ENCODE measurements at regions not wholly inside any gene's neighbourhood (a gene's known extent, or its start where the extent isn't known, plus 50 kb on each side); places are given as distances from the start of the nearest gene placed in this dataset.

- no peak for DNase-seq (ENCODE audit: low read depth)
These were observed 317.7 kb downstream of the MATN1 start for GRCh38 chr1:30405631-30406212.

DNA sequence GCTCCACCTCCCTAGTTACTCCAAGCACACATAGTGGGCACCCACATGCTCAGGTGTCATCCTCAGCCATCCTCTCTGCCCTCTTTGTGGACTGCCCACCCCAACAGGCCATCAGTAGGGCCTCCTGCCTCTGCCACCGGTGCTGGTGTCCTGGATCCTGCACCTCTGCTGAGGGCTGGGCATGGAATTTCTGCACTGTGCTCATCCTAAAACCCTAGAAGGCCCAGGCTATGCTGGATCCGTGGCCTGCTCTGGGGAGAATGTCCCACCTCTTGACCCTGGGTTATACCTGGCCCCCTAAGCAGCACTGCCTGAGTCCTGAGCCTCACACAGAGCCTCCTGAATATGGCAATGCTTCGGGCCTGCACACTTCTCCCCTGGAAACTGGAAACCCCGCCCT is 318.3 kb downstream of the MATN1 start:
- DNase-seq (ENCODE audit: low read depth): no peak

DNA sequence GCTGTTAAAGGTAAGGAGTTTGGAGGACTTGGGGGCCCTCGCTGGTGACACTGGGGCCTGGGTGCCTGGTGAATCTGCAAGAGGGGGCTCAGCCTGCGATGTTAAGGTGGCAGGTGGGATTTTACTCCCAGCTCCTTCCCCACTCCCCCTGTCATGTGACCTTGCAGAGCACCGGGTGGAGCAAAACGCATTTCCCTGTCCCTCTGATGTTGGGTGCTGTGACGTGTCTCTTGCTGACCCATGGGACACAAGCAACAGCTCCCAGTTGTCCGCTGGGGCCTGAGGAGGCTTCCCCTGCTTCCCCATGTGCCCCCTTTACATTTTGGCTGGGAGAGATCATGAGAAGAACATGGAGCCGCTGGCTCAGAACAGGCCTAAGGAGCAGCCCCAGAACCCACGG is 319.0 kb downstream of the MATN1 start:
- DNase-seq (ENCODE audit: low read depth): no peak

DNA sequence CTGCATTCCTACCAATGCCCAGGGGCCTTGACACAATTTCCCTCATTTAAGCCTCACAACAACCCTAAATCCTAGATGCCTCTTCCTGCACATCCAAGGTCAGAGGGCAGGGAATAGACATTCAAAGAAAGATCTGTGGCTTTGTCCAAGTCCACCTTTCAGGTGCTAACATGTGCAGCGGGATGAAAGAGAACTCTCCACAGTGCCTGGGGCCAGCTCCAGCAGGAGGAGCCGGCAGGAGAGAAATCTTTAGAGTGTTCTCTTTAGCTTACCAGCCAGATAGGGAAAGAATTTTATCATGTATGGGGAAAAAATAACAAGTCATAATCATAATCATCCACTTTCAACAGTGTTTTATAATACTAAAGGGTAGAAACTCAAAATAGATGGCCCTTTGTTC is 319.7 kb downstream of the MATN1 start:
- no peak for DNase-seq (ENCODE audit: low read depth)

- DNase-seq (ENCODE audit: low read depth): no peak
These were observed 320.2 kb downstream of the MATN1 start for GRCh38 chr1:30403061-30403645.

DNA sequence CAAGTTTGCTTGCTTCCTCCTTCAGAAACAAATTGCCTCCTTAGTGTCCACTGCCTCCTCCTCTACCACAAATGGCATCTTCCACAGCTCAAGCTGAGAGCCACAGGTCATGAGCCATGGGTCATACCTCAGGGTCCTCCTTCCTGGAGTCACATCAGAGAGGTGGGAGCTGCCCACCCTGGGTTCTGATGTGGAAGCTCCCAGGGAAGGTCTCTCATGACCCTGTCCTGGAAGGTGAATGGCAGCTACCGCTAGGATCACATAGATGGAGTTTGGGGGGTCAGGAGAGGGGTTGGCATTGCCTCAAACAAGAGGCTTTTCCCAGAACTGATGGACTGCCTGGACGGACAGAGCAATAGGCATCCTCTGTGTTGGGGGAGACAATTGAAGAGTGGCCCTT is 321.4 kb downstream of the MATN1 start:
- no peak for DNase-seq (ENCODE audit: low read depth)

GRCh38 chr1:30400507-30400906 is 322.9 kb downstream of the MATN1 start:
- DNase-seq (ENCODE audit: low read depth): no peak

DNA sequence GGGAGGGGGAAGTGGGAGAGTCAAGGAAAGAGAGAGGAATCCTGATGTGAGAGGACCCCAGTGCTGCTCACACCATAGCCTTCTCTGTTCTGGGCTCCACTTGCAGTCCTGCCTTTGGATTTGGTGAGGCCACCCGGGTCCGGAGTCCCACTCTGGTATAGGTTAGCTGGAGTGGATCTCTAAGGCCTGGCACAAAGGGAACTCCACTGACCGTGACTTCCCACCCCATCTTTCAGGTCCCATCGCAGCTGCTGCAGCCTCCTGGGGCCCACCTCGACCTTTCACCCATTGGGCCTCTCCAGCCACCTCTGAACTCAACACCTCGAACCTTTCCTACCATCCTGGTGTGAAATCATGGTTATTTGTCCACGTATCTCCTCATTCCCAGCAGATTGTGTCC is 324.4 kb downstream of the MATN1 start:
- DNase-seq (ENCODE audit: low read depth): no peak

GRCh38 chr1:30397576-30397975 is 325.8 kb downstream of the MATN1 start:
- DNase-seq (ENCODE audit: low read depth): no peak

- DNase-seq (ENCODE audit: low read depth): no peak
These were observed 327.8 kb downstream of the MATN1 start for GRCh38 chr1:30395631-30396030.

- no peak for DNase-seq (ENCODE audit: low read depth)
These were observed 335.0 kb downstream of the MATN1 start for GRCh38 chr1:30388386-30388785.

GRCh38 chr1:30386156-30386926 is 337.0 kb downstream of the MATN1 start:
- DNase-seq (ENCODE audit: low read depth): no peak

DNA sequence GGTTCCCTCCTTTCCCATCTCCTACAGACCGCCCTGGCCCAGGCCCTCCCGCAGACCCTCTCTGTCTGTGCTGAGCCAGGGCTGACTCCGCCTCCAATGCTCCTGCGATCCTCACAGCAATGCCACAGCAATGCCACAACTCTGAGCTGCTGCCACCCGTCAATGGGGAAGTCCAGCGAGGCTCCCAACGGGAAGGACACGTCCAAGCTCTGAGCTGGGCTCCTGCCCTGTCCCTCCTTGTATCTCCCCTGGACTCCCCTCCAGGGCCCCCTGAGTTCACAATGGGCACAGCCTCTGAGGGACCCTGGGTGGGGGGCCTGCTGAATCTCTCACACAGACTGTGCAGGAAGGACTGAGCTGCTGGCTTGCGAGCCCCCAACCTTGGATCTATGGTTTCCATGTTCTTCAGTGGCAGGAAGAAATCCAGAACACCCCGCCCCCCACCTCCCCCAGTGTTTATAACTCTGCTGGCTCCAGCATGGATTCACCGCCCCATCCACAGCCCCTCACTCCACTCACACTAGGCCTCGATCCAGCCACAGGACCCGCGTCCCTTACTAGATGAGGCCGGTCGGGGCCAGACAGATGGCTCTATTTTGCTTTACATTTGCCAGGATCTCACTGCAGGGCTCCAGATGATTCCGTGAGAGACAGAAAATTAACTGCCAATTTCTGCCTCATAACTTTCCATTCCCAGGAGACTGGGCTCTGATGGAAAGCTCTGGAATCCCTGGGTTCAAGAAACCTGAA is 338.0 kb downstream of the MATN1 start:
- no peak for DNase-seq (ENCODE audit: low read depth)

DNA sequence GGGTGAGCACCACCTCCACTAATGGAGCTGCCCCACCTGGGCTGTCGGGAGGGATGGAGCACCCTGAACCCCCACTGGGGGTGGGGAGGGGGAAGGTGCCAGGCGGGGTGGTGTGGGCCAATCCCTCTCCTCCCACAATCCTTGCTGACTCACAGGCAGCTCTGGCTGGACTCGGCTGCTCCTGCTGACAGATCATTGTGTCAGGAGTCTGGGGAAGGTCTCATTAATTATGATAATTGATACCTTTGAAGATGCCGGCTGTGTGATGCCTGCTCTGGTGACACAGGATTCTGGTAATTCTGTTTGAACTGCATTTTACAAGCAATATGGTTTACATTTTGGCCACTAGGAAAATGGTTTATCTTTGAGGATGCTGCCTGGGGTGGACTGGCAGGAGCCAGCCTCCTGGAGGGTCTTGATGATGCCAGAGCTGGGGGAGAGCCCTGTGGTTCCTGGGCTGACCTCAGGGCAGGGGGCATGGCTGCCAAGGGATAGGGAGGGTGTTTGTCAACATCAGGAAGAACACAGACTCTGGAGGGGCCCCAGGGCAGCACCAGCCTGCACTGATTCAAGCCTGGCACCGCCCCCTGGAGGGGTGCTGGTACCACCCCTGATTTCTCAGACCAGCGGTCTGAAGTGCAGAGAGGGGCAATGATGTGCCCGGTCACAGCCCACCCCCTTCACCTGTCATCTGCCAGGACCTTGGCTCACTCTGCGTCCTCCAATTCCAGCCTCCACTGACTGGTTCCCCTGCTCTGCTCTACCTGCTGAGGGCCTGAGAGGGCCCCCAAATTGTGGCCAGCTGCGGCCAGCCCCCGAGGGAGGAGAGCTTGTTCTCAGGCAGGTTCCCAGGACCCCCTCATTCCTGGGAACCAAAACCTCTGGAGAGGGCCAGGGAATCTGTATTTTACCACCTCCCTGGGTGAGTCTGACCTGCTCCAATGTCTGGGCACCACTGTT is 338.8 kb downstream of the MATN1 start:
- no peak for DNase-seq (ENCODE audit: low read depth)

DNA sequence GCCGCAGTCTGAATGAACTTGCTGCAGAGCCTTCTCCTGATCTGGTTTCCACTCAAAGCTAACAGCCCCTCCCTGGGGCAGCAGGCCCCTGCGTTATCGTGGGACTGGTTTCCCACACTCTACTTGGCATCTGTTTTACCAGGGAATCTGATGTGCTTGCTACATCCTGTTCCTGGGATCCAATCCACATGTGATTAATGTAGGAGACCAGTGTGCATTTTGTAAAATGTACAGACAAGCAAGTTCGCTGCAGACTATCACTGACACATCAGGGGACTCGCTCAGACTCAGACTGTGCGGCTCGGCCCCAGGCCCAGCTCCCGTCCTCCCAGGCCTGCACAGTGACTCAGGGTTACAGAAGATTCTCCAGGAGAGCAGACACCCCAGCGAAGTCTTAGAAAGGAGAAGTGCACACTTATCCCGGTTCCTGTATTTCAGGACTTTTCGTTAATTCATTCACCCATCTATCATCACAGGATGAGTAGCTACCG is 340.1 kb downstream of the MATN1 start:
- DNase-seq (ENCODE audit: low read depth): no peak

GRCh38 chr1:30382496-30382895 is 340.9 kb downstream of the MATN1 start:
- DNase-seq (ENCODE audit: low read depth): no peak

DNA sequence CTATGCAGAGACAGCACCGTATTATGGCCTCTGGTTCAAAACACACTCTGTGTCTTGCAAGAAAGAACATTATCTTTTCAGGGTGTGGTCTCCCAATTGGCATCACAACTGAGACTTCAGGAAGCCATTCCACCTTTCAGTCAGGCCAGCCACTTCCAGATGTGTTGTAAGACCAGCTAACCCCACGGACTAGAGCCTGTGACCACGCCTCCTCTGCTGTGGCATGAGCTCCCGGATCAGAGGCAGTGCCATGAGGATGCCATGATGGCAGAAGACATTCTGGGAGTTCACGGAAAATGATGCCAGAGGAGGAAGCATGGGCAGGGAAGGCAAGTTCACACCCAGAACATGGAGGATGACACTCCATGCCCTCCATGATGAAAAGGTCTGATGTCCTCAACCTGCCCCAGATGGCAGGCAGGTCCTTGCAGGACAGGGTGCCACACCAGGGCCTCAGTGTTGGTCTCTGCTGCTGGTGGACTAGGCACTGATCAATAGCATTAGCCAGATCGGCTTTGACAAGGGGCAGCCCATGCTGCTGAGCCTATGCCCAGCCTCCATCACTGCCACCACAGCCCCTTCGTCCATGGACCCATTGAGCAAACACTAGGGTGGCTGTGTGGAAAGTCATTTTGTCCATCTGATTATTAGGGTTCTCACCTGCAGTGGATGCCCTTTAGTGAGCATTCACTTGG is 341.6 kb downstream of the MATN1 start:
- DNase-seq (ENCODE audit: low read depth): no peak

DNA sequence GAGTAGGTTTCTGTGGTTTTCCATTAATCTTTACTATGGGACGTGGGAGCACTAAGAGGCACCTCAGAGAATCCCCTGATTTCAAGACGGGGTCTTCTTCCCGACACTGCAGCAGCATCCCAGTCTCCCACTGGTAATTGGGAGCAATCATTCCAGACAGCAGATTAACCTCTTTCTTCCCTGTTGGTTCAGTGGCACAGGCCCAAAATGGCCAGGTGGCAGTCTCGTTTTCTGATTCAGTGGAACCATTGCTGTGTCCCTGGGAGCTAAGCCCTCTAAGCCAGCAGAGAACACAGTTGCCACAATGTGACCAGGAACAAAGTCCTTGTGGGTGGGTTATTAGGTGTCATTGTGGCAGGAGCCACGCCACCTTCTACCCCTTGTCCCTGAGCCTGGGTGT is 342.1 kb downstream of the MATN1 start:
- no peak for DNase-seq (ENCODE audit: low read depth)

DNA sequence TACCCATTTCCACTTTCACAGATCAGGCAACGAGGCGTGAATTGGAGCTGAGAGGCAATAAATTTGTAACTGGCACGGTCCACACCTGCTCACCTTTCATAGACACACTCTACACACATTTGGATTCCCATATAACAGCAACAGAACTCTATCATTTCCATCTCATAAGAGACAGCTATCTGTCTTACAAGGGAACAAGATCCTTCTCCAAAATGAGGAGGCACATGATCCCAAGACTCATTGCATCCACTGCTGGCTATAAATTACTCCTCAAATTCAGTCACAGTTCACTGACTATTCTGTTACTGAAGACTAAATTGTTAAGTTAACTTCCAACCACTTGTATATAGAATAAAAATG is 342.8 kb downstream of the MATN1 start:
- no peak for DNase-seq (ENCODE audit: low read depth)

DNA sequence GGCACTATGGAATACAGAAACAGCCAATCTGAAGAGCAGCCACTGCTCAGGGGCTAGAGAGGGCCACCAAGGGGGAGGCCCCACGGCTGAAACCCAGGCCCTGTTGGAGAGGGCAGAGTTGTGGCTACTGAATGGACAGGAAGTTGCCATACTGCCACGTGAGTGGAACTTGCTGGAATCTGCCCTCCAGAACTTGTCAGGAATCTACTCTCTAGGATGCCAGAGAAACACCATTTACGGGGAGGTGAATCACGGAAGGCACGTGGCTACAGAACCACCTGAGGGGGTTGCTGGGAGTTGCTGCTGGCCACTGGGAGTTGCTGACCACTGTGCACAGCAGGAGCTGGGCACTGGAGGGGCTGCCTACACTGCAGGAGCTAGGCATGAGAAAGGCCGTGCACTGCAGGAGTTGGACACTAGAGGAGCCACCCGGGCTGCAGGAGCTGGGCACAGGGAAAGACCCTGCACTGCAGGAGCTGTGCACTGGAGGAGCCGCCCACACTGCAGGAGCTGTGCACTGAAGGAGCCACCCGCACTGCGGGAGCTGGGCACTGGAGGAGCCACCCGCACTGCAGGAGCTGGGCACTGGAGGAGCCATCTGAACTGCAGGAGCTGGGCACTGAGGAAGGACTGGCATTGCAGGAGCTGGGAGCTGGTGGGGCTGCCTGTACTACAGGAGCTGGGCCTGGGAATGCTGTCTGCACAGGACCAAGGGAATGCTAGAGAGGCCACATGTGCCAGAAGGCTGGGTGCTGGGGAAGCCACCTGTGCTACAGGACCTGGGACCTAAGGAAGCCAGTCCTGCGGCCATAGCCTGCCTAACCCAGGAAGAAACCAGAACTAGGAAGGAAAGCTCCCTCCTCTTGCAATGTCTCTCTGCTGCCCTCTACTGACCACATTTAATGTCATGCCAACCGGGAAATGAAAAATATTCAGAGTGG is 343.4 kb downstream of the MATN1 start:
- peak; percentile 63 for DNase-seq (ENCODE audit: low read depth)

Data from fibroblast of gingiva (primary cell).